ENCODE measurements at regions not wholly inside any gene's neighbourhood (a gene's known extent, or its start where the extent isn't known, plus 50 kb on each side); places are given as distances from the start of the nearest gene placed in this dataset.
"Not testable (repeated sequence)": the region's sequence is repeated elsewhere in the genome, so short reads cannot be mapped to it uniquely, and the experiment has no call there.

DNA sequence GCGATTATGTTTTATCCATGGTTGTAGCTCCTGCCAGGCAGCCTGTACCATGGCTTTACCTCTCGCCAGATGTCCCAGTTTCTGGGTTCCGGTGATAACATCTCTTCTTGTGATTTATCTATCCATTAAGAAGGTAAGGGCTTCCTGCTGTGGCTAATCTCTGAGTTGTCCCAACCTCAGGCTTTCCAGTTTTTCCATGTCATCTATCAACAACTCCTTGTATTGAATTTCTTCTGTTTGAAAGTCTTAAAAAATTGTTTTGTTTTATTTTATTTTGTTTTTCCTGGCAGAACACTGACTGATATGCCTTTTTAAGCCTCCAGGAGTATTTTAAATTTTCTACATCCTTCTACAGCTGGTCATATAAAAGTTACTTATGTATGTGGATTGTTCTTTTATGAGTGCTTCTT is 241.9 kb downstream of the ANTXR2 start:
- DNase-seq = peak; percentile 61
- peaks cover 7% of the 10 kb centered on the region for H3K4me1 ChIP-seq
- no peaks in the 10 kb centered on the region for H3K9me3 ChIP-seq
- no peak overlapping the region for H3K4me3 ChIP-seq (ENCODE audit: low read depth, low read length)
- H3K36me3 ChIP-seq = no peaks in the 10 kb centered on the region
- no peaks in the 10 kb centered on the region for H3K27me3 ChIP-seq
- TF ChIP-seq, protein P1, sequence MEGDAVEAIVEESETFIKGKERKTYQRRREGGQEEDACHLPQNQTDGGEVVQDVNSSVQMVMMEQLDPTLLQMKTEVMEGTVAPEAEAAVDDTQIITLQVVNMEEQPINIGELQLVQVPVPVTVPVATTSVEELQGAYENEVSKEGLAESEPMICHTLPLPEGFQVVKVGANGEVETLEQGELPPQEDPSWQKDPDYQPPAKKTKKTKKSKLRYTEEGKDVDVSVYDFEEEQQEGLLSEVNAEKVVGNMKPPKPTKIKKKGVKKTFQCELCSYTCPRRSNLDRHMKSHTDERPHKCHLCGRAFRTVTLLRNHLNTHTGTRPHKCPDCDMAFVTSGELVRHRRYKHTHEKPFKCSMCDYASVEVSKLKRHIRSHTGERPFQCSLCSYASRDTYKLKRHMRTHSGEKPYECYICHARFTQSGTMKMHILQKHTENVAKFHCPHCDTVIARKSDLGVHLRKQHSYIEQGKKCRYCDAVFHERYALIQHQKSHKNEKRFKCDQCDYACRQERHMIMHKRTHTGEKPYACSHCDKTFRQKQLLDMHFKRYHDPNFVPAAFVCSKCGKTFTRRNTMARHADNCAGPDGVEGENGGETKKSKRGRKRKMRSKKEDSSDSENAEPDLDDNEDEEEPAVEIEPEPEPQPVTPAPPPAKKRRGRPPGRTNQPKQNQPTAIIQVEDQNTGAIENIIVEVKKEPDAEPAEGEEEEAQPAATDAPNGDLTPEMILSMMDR (IDR thresholded peaks at IDR 0.05; ENCODE audit: low read depth, low read length) = no peak

DNA sequence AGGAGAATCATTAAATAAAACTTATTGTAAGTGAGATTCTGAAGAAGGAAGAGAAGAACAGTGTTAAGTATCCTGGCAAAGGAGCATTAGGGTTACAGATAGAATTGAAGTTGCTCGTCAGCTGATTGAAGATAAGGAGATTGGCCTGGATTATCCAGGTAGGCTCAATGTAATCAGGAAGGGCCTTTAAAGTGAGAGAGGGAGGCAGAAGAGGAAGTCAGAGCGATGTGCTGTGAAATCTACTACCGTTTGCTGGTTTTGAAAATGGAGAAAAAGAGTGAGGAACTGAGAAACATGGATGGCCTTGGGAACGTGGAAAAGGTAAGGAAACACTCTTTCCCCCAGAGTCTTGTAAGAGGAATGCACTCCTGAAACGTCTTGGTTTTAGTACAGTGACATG is 245.7 kb downstream of the ANTXR2 start:
- no peak for DNase-seq
- peaks cover 13% of the 10 kb centered on the region for H3K4me1 ChIP-seq
- TF ChIP-seq, protein P1 (IDR thresholded peaks at IDR 0.05; ENCODE audit: low read depth, low read length) = no peak
- no peak overlapping the region for H3K4me3 ChIP-seq (ENCODE audit: low read depth, low read length)
- H3K27me3 ChIP-seq = no peaks in the 10 kb centered on the region
- H3K9me3 ChIP-seq = no peaks in the 10 kb centered on the region
- no peaks in the 10 kb centered on the region for H3K36me3 ChIP-seq

DNA sequence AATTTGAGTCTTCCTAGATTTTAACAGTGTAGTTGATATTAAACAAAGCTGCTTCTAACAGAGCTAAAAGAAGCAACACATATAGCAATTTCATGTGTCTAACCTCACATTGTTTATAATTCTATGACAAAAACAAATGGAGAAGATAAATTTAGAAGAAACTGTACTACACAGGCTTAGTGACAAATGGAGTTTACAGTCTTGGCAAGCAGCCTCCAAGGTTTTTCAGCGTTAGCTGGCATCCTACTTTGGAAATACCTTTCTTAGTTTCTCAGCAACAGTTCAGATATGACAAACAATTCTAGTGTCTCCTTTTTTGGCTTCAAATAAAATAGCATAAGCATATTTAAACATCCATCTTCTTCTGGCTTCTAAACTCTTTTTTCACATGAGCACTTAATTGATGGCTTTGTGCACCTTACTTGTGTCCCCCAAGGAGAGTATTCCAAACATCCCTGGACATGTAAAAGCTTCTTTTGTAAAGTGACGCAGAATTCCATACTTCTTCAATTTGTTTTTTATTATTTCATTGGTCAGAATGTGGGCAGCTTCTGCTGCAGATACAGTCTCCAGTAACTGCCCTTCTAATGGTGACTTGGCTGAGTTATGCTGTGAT is 249.8 kb downstream of the ANTXR2 start:
- no peak overlapping the region for H3K4me3 ChIP-seq (ENCODE audit: low read depth, low read length)
- no peak for DNase-seq
- TF ChIP-seq, protein P1 (IDR thresholded peaks at IDR 0.05; ENCODE audit: low read depth, low read length) = no peak

GRCh38 chr4:79820427-79820826 is 252.6 kb downstream of the ANTXR2 start:
- no peak for DNase-seq
- Histone ChIP-seq H3K4me3 (ENCODE audit: low read depth, low read length) (no peak overlapping the region), H3K27me3 (no peaks in the 10 kb centered on the region), H3K4me1 (peaks cover 6% of the 10 kb centered on the region; the same call in 1 of the 2 replicates), H3K36me3 (no peaks in the 10 kb centered on the region), H3K9me3 (no peaks in the 10 kb centered on the region)
- TF ChIP-seq, protein P1 (IDR thresholded peaks at IDR 0.05; ENCODE audit: low read depth, low read length) = peak; percentile 20; the same call in 1 of the 2 replicates

More for the DNA sequence above, 249.8 kb downstream of the ANTXR2 start:
- Histone ChIP-seq H3K9me3 (no peaks in the 10 kb centered on the region), H3K36me3 (no peaks in the 10 kb centered on the region), H3K27me3 (no peaks in the 10 kb centered on the region), H3K4me1 (peaks cover 6% of the 10 kb centered on the region)

DNA sequence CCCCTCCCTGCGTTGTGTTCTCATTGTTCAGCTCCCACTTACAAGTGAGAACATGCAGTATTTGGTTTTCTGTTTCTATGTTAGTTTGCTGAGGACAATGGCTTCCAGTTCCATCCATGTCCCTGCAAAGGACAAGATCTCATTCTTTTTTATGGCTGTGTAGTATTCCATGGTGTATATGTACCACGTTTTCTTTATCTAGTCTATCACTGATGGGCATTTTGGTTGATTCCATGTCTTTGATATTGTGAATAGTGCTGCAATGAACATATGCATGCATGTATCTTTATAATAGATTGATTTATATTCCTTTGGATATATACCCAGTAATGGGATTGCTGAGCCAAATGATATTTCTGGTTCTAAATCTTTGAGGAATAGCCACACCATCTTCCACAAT is 265.1 kb downstream of the ANTXR2 start:
- H3K4me3 ChIP-seq (ENCODE audit: low read depth, low read length); H3K9me3 ChIP-seq; H3K4me1 ChIP-seq; DNase-seq; H3K27me3 ChIP-seq; H3K36me3 ChIP-seq: not testable (repeated sequence)

DNA sequence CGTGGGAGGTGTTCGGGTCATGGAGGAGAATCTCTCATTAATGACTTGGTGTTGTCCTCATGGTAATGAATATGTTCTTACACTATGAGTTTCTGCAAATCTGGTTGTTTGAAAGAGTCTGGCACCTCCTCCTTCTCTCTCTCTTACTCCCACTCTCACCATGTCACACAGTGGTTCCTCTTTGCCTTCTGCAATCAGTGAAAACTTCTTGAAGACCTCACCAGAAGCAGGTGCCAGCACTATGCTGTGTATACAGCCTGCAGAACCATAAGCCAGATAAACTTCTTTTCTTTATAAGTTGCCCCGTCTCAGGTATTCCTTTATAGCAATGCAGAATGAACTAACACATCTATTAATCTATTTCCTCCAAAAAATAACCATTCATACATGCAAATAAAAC is 275.0 kb downstream of the ANTXR2 start:
- H3K27me3 ChIP-seq = no peaks in the 10 kb centered on the region
- H3K4me3 ChIP-seq (ENCODE audit: low read depth, low read length) = no peak overlapping the region
- TF ChIP-seq, protein P1 (IDR thresholded peaks at IDR 0.05; ENCODE audit: low read depth, low read length) = no peak
- H3K9me3 ChIP-seq = no peaks in the 10 kb centered on the region
- no peak for DNase-seq
- no peaks in the 10 kb centered on the region for H3K4me1 ChIP-seq
- H3K36me3 ChIP-seq = no peaks in the 10 kb centered on the region
